Ishikawa (cell line): ENCODE measurements at regions not wholly inside any gene's neighbourhood (a gene's known extent, or its start where the extent isn't known, plus 50 kb on each side); places are given as distances from the start of the nearest gene placed in this dataset.

Source experiments
- RAD21 ChIP-seq: IDR thresholded peaks from 2 replicates; pipeline ENCODE4 v1.6.1; 2012; ENCODE audit warnings: low read depth
- TAF1 ChIP-seq: IDR thresholded peaks from 2 replicates; pipeline ENCODE4 v1.6.1; 2012; ENCODE audit warnings: low read depth, mild to moderate bottlenecking

DNA sequence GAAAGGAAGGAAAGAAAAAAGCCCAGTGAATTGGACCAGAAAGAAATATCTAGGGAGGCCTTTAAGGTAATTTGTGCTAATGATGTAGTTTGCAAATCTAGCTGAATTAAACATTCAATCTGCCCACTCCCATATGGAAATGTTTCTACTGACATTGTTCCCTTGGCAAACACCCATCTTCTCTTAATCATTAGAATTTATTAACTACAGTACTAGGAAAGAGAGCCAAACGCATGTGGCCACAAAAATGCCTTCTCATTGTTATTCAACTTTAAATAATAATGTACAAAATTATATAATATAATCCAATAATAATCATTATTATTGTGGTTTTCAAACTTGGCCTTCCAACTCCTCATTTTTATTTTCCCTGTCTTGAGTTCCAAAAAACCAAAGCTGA is 234.7 kb downstream of the NHLRC3 start:
- TF ChIP-seq TAF1 (no peak), RAD21 (no peak)
